ENCODE measurements at regions not wholly inside any gene's neighbourhood (a gene's known extent, or its start where the extent isn't known, plus 50 kb on each side); places are given as distances from the start of the nearest gene placed in this dataset.
"Not testable (repeated sequence)": the region's sequence is repeated elsewhere in the genome, so short reads cannot be mapped to it uniquely, and the experiment has no call there.

GRCh38 chr2:128613876-128614275 lies 295.2 kb upstream of the HS6ST1 start:
- no peak for DNase-seq (ENCODE audit: low read depth)

DNA sequence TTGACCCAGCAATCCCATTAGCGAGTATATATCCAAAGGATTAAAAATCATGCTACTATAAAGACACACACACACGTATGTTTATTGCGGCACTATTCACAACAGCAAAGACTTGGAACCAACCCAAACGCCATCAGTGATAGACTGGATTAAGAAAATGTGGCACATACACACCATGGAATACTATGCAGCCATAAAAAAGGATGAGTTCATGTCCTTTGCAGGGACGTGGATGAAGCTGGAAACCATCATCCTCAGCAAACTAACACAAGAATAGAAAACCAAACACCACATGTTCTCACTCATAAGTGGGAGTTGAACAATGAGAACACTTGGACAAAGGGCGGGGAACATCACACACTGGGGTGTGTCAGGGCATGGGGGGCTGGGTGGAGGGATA lies 296.2 kb upstream of the HS6ST1 start:
- not testable (repeated sequence) for DNase-seq (ENCODE audit: low read depth)

DNA sequence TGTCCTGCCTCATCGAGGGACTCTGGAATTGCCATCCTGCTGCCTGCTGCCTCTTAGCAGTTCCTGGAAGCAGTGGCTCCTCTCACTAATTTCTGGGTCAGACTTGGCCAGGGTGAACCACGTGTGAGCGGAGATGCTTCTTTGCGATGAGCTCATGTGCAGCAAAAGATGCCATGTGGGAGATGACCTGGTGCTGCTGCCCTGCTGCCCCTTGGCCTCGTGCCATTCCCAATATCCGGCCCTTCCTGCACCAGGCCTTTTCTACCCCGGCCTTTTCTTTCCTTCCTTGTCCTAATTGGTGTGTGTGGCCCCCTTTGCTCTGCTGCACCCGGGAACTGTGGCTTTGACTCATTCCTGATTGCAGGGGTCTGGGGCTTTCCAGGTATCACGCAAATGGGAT lies 296.9 kb upstream of the HS6ST1 start:
- DNase-seq (ENCODE audit: low read depth): no peak

GRCh38 chr2:128617029-128617590 lies 298.4 kb upstream of the HS6ST1 start:
- DNase-seq (ENCODE audit: low read depth): no peak

DNA sequence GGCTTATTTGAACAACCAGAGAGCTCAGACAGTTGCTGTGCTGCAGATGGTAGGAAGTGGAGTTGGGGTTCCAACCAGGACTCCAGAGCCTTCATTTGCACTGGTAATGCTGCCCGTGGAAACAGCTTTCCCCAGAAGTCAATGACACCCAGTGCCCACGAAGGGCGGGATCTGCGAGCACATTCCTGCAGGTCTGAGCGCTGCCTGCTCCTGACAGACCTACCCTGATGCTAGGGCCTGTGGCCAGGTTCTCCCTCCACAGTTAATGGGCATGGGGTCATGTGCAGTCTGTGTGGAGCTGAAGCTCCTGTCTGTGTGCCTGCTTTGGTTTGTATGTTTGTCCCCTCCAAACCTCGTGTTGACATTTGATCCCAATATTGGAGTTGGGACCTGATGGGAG lies 299.0 kb upstream of the HS6ST1 start:
- DNase-seq (ENCODE audit: low read depth): no peak

DNA sequence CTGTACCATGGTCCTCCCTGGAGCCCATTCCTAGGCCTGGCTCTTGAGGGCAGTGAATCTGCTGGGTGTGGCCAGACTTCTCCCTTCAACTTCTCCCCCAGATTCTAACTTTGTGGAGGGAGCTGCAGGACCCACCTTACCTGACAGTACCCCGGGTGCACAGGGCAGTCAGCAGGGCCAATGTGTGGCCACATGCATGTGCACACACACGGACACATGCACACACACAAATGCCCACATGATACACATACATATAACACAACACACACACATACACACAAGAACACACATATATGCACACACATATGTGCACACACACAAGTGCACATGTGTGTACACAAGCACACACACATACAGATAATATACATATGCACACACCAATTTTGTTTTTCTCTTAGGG lies 300.0 kb upstream of the HS6ST1 start:
- DNase-seq (ENCODE audit: low read depth): no peak

- no peak for DNase-seq (ENCODE audit: low read depth)
Observed at GRCh38 chr2:128619471-128620325, 301.0 kb upstream of the HS6ST1 start.

GRCh38 chr2:128621074-128621473 lies 302.4 kb upstream of the HS6ST1 start:
- no peak for DNase-seq (ENCODE audit: low read depth)

GRCh38 chr2:128622371-128622770 lies 303.7 kb upstream of the HS6ST1 start:
- no peak for DNase-seq (ENCODE audit: low read depth)

- no peak for DNase-seq (ENCODE audit: low read depth)
Observed at GRCh38 chr2:128622955-128623620, 304.4 kb upstream of the HS6ST1 start.

DNA sequence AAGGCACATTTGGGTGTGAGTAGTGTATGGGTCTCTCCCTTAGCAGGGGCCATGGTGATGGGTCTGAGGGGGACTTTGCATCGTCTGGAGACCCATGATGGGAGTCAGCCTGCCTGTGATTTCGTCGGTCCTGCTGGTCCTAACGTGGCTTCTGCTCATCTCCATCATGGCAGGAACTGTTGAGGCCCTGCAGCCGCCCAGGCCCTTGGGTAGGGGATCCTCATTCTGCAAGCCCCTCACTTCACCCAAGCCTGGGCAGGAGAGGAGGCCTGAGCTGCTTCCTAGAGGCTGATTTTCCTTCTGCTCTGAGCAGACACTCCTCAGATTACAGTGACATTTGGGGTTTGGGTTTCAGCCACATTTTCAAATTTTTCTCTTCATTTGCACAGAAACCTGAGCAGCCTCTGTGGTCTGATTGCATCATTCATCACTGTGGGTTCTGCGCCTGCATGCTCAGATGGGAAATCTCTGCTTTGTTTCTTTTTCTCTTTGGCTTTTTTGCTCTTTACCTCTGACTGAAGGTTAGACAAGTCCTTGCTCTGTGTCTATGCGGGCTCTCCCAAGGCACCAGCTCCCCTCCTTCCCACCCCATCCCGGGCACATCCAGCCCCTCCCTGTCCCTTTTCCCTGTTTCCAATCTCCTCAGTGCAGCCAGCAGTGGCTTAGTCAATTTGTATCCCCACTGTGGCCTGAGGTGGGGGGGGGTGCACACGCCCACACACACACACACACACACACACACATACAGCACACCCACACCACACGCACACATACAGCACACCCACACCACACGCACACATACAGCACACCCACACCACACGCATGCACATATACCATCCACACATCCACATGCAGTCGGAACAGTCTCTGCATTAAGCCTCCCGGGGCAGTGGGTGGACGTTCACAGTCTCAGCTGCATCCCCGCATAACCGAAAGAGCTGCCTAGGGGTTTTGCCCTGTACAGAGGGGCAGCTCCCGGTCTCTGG lies 305.4 kb upstream of the HS6ST1 start:
- peak; percentile 76 for DNase-seq (ENCODE audit: low read depth)

DNA sequence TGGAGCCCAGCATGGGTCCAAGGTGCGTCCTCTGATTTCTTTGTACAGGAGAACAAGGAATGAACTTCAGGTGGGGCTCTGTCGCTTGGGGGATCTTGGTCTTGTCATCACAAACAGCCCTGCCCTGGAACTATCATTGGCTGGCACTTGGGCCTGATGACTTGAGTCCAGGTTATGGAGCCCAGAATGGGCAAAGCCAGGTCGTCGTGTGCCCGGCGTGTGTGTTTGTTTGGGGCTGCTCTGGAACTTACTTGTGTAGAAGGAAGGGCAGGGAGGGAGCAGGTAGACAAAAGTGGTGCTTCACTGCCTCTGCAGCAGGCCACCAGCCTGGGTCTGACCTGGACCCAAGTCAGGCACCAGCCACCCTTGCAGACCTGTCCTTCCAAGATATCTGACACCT lies 306.3 kb upstream of the HS6ST1 start:
- DNase-seq (ENCODE audit: low read depth): no peak

DNA sequence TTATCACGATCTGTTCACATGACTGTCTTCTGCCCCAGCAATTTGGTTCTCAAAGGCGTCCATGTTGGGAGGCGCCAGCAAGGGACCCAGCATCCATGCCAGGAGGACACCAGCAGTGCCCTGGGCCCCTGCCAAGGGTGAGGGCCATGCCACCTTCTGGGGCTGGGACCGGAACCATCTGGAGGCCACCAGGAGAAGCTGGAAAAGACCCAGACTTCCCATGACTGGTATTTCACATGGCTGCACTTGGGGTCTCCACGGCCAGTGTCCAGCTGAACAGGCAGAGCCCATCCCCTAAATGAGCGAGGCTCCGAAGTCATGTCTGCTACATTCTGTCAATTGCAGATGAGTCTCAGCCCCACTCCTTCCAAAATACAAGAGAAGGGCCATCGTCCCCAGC lies 306.8 kb upstream of the HS6ST1 start:
- DNase-seq (ENCODE audit: low read depth): no peak

DNA sequence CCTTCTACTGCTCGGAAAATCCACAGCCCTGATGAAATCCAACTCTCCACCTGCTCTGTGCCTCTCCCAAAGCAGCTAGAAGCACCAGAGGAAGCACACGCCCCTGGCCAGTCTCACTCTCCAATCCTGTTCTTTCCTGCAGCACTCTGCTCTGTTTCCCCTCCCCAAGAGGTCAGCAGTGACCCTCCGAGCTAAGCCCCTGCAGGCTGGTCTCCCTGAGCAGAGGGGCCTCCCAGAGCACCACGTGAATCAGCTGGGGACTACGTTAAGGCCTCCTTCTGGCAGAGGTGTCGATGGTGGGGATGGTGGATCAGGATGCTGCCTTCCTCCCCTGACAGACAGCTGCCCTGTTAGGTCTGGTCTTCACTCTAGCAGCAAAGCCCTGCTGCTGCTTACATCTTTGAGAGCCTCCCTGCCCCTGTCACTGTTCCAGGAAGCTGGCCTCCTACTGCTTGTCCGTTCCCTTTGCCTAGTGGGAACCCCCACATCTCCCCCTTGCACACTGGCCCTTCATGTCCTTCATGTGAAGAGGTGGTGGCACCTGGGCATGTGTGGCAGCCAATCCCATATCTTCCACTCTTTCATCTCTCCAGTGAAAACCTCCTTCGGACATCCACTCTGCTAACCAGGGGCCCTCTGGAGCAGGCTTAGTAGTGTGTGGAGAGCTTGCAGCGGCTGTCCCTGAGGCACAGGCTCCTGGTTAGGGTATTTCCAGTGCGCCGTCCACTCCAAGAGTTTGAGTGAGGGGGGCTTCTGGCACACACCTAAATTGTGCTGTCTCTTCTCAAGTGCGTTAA lies 307.5 kb upstream of the HS6ST1 start:
- DNase-seq (ENCODE audit: low read depth): no peak

DNA sequence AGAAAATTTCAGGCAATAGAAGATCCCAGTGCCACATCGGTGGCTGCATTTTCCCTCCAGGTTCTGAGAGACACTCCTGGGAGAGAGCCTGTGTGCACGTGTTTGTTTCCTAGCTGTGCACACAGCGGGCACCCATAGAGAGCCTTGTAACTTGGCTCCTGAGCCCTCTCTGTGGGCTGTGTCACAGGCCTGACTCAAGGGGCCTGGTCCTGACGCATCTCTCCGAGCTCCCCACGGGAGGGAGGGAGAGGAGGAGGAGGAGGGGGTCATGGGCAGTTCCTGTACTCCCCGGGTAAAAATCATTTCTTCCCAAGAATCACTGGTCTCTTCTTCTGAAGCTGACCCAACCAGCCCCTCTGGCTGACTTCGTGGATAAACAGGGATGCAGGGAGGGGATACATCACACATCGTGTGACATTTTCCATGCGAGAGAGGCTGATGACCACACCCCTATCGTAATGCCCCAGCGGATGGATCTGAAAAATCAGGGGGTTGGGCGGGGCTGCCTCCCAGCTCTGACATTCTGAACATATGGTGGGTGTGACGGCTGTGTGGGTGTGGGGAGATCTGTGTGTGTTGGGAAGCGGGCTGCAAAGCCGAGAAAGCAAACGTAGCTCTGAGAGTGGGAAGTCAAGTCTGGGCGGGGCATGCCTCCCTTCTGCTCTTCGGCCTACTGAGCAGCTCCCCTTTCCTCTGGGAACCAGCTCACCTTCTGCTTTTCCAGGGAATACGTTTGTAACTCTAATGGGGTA lies 308.3 kb upstream of the HS6ST1 start:
- DNase-seq (ENCODE audit: low read depth): no peak

DNA sequence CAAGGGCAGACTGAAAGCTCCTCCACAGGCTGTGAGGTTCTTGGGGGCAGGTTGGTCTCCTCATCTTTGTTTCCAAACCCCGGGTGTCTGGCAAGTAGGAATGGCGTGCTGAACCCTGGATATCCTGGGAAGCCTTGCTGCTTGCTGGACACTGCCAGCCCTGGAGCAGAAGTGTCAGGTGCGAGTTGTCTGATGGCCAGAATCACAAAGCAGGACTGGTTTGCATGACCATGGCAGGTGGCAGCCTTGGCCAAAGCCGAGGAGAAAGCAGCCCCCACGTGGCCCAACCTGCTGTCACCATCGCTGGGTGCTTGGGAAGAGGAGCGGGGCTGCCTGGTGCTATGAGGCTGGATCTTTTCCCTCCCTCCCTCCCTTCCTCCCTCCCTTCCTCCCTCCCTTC lies 309.5 kb upstream of the HS6ST1 start:
- DNase-seq (ENCODE audit: low read depth): no peak

DNA sequence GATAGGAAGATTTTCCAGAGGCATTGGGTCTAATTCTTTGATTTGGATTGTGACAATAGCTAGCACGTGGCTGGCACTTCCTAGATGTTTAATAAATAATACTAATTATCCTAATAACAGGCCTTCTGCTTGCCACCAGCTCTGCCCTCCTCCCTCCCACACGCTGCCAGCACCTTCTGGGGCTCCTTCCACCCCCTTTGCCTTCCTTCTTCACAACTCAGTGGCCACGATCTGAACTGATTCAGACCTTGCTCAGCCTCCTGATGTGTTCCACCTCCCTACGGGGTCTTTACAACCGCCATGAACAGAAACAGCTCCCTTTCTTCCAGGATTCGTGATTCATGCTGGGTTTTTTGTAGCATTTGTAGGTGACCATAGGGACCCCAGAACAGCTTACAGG lies 310.3 kb upstream of the HS6ST1 start:
- no peak for DNase-seq (ENCODE audit: low read depth)

DNA sequence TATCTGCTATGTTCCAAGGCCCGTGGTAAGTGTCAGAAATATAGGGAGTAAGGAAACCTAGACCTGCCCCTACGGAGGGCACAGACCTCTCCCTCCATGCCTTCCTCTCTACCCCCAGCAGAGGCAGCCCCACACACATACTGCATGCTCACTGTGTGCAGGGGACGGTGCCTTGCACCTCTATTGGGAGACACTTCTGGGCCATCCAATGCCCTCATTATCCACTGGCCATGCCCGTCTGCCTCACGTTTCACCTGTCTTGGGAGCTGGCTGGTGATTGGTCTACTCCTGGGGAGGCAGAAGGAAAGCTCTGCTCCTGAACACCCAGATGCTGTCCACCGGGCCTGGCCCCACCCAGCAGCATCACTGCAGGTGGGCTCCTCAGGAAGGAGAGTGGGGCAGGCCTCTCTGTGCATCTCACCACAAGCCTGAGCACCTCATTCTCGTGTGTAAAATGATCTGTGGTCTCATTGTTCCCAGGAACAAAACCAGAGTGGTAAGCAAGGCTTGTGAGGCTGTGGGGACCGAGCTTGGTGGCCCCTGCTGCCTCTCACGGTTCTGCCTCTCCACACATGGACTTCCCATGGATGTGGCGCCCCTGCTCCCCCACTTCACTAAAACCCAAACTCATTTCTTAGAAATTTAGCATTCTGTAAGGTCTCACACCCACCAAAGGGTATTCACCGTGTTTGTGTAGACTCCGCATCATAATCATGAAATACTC lies 312.5 kb upstream of the HS6ST1 start:
- DNase-seq (ENCODE audit: low read depth): no peak

GRCh38 chr2:128631698-128632500 lies 313.2 kb upstream of the HS6ST1 start:
- DNase-seq (ENCODE audit: low read depth): no peak

All from amniotic epithelial cell (primary cell).